ENCODE measurements at regions not wholly inside any gene's neighbourhood (a gene's known extent, or its start where the extent isn't known, plus 50 kb on each side); places are given as distances from the start of the nearest gene placed in this dataset.

DNA sequence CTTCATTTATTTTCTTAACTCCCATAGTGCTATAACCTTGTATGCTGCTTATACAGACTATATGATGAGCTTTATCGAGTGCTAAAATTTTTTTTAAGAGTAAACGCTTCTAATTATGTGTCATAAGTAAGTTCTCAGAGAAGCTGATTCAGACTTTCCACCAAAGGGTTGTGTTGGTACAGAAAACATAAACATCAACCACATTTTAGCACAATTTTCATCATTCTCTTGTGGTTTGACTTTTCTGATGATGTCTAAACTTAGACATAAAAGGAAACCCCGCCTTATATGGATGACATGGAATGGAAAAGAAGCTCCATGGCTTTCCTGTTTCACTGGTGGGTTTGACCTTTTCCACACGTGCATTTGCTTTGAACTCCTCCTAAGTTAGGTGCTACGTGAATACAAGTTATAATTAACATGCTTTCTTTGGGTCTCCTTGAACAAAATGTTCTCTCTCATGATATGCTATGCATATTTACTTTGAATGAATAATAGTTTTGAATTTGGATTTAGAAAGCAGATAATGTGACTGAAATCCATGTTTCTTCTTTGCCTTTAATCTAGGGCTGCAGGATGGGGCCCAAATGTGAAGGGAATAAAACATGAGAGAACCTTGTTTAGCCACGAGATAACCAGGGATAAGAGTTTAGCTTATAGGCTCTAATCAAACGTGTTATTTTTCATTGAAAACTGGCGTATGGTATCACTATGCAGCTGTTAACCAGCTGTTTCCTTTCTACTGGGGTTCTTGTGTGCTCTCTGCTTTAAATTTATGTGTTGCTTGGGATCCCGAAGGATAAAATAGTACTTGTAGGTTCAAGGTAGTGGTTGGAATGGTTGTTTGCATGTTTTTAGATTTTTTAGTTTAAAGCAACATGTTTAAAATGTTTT, 127.1 kb upstream of the AHI1 start:
- TF ChIP-seq, protein P1, sequence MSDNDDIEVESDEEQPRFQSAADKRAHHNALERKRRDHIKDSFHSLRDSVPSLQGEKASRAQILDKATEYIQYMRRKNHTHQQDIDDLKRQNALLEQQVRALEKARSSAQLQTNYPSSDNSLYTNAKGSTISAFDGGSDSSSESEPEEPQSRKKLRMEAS (IDR thresholded peaks at IDR 0.05) = no peak
- TF ChIP-seq CTCF (IDR thresholded peaks at IDR 0.05 in 2 of 3, conservative IDR thresholded peaks at IDR 0.05 in 1 of 3; ENCODE audit: borderline replicate concordance in 1 of 3, insufficient read depth in 1 of 3, low read depth in 2 of 3, low read length in 2 of 3) = no peak
- TF ChIP-seq ZNF274 (IDR thresholded peaks at IDR 0.05; ENCODE audit: low read depth, low read length) = no peak
- TF ChIP-seq, protein P2, sequence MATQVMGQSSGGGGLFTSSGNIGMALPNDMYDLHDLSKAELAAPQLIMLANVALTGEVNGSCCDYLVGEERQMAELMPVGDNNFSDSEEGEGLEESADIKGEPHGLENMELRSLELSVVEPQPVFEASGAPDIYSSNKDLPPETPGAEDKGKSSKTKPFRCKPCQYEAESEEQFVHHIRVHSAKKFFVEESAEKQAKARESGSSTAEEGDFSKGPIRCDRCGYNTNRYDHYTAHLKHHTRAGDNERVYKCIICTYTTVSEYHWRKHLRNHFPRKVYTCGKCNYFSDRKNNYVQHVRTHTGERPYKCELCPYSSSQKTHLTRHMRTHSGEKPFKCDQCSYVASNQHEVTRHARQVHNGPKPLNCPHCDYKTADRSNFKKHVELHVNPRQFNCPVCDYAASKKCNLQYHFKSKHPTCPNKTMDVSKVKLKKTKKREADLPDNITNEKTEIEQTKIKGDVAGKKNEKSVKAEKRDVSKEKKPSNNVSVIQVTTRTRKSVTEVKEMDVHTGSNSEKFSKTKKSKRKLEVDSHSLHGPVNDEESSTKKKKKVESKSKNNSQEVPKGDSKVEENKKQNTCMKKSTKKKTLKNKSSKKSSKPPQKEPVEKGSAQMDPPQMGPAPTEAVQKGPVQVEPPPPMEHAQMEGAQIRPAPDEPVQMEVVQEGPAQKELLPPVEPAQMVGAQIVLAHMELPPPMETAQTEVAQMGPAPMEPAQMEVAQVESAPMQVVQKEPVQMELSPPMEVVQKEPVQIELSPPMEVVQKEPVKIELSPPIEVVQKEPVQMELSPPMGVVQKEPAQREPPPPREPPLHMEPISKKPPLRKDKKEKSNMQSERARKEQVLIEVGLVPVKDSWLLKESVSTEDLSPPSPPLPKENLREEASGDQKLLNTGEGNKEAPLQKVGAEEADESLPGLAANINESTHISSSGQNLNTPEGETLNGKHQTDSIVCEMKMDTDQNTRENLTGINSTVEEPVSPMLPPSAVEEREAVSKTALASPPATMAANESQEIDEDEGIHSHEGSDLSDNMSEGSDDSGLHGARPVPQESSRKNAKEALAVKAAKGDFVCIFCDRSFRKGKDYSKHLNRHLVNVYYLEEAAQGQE (IDR thresholded peaks at IDR 0.05; ENCODE audit: low read depth) = no peak
- TF ChIP-seq SRF (IDR thresholded peaks at IDR 0.05; ENCODE audit: low read depth) = no peak
- no peak for TF ChIP-seq EZH2 (IDR thresholded peaks at IDR 0.05)
- TF ChIP-seq POLR2A (IDR thresholded peaks at IDR 0.05; ENCODE audit: borderline replicate concordance, extremely low read depth, insufficient read depth, insufficient read length) = no peak
- no peak for TF ChIP-seq POLR2AphosphoS5 (IDR thresholded peaks at IDR 0.05; ENCODE audit: low read depth, low read length)
- TF ChIP-seq EGR1 (IDR thresholded peaks at IDR 0.05; ENCODE audit: low read depth) = no peak
- TF ChIP-seq CBX3 (IDR thresholded peaks at IDR 0.05; ENCODE audit: low read depth) = no peak
- no peak for TF ChIP-seq EZH2phosphoT487 (IDR thresholded peaks at IDR 0.05; ENCODE audit: borderline replicate concordance)
